Activated naive CD4-positive, alpha-beta T cell treated with Interleukin-2 at 50 U/mL for 16 hours (primary cell): ENCODE measurements at regions not wholly inside any gene's neighbourhood (a gene's known extent, or its start where the extent isn't known, plus 50 kb on each side); places are given as distances from the start of the nearest gene placed in this dataset.

Experiments used
- DNase-seq: peaks from one replicate; pipeline ENCODE4 v3.0.0-alpha.2; 2020

GRCh38 chr22:34055525-34056200, 135.4 kb upstream of the LARGE1 start:
- no peak for DNase-seq

GRCh38 chr22:34057726-34058125, 137.4 kb upstream of the LARGE1 start:
- no peak for DNase-seq

- DNase-seq, result no peak
Measured at GRCh38 chr22:34064696-34065095, 144.4 kb upstream of the LARGE1 start.

- no peak for DNase-seq
Measured at GRCh38 chr22:34067031-34067430, 146.8 kb upstream of the LARGE1 start.

- no peak for DNase-seq
Measured at GRCh38 chr22:34068001-34068400, 147.7 kb upstream of the LARGE1 start.

GRCh38 chr22:34070051-34070450, 149.8 kb upstream of the LARGE1 start:
- no peak for DNase-seq

GRCh38 chr22:34070531-34070930, 150.3 kb upstream of the LARGE1 start:
- no peak for DNase-seq

GRCh38 chr22:34072585-34072984, 152.3 kb upstream of the LARGE1 start:
- DNase-seq, result no peak

GRCh38 chr22:34080433-34080832, 160.2 kb upstream of the LARGE1 start:
- DNase-seq, result no peak

- DNase-seq, result no peak
Measured at GRCh38 chr22:34096770-34097169, 176.5 kb upstream of the LARGE1 start.

- DNase-seq, result no peak
Measured at GRCh38 chr22:34099278-34099677, 179.0 kb upstream of the LARGE1 start.

- no peak for DNase-seq
Measured at GRCh38 chr22:34102633-34103032, 182.4 kb upstream of the LARGE1 start.

GRCh38 chr22:34105461-34106062, 185.3 kb upstream of the LARGE1 start:
- peak; percentile 4 for DNase-seq

GRCh38 chr22:34108168-34108567, 187.9 kb upstream of the LARGE1 start:
- DNase-seq, result no peak

GRCh38 chr22:34111210-34111824, 191.0 kb upstream of the LARGE1 start:
- no peak for DNase-seq

- no peak for DNase-seq
Measured at GRCh38 chr22:34113381-34113780, 193.1 kb upstream of the LARGE1 start.

GRCh38 chr22:34114406-34114805, 194.1 kb upstream of the LARGE1 start:
- no peak for DNase-seq

GRCh38 chr22:34115722-34116121, 195.4 kb upstream of the LARGE1 start:
- no peak for DNase-seq

- DNase-seq, result no peak
Measured at GRCh38 chr22:34116126-34116525, 195.8 kb upstream of the LARGE1 start.

- DNase-seq, result no peak
Measured at GRCh38 chr22:34122042-34122441, 201.8 kb upstream of the LARGE1 start.

- no peak for DNase-seq
Measured at GRCh38 chr22:34129691-34130486, 209.6 kb upstream of the LARGE1 start.

- DNase-seq, result no peak
Measured at GRCh38 chr22:34135749-34136148, 215.5 kb upstream of the LARGE1 start.

- DNase-seq, result no peak
Measured at GRCh38 chr22:34150023-34150422, 229.7 kb upstream of the LARGE1 start.

GRCh38 chr22:34159491-34159890, 239.2 kb upstream of the LARGE1 start:
- no peak for DNase-seq
